Liver (tissue), 3 donors: ENCODE measurements at regions not wholly inside any gene's neighbourhood (a gene's known extent, or its start where the extent isn't known, plus 50 kb on each side); places are given as distances from the start of the nearest gene placed in this dataset.
"Not testable (repeated sequence)": the region's sequence is repeated elsewhere in the genome, so short reads cannot be mapped to it uniquely, and the experiment has no call there.

Experiments
- RAD21 ChIP-seq, 2 donors: IDR thresholded peaks; 2 replicates each; pipeline ENCODE4 v1.6.1; 2016; ENCODE audit warnings: antibody characterized with exemption in 2 of 2, mild to moderate bottlenecking in 2 of 2
- TAF1 ChIP-seq: conservative IDR thresholded peaks from 2 replicates; pipeline ENCODE4 v1.6.1; 2016; ENCODE audit warnings: antibody characterized with exemption, mild to moderate bottlenecking
- YY1 ChIP-seq: IDR thresholded peaks from 2 replicates; pipeline ENCODE4 v1.6.1; 2016; ENCODE audit warnings: antibody characterized with exemption, mild to moderate bottlenecking
- TF ChIP-seq, protein P1 (sequence below): IDR thresholded peaks from 2 replicates; pipeline ENCODE4 v1.6.1; 2016; ENCODE audit warnings: antibody characterized with exemption
- TF ChIP-seq, protein P2 (sequence below): fragments of 150-350 bp; IDR thresholded peaks from 2 replicates; pipeline ENCODE4 v1.5.1; 2017; ENCODE audit warnings: improper control_type of control experiment, low read depth, low read length; ENCODE audit not compliant: missing input control
- TF ChIP-seq, protein P3 (sequence below): IDR thresholded peaks from 2 replicates; pipeline ENCODE4 v1.6.1; 2016; ENCODE audit warnings: antibody characterized with exemption, mild to moderate bottlenecking
- donor health status: healthy.
- donor health status: healthy.

DNA sequence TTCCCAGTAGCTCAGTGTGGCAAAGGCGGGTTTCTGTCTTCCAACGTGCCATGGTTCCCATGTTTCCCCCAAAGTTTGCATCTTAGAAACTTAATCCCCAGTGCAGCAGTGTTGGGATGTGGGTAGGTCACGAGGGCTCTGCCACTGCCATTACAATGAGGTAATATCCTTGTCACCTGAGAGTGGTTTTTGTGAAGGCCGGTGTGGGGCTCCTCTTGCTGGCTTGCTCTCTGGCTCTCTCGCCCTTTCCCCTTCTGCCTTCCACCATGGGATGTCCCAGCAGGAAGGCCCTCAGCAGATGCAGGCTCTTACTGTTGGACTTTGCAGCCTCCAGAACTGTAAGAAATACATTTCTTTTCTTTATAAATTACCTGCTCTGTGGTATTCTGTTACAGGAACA lies 187.9 kb downstream of the OR4M2 start:
- TF ChIP-seq, protein P1, sequence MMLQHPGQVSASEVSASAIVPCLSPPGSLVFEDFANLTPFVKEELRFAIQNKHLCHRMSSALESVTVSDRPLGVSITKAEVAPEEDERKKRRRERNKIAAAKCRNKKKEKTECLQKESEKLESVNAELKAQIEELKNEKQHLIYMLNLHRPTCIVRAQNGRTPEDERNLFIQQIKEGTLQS = not testable (repeated sequence)
- TF ChIP-seq, protein P2, sequence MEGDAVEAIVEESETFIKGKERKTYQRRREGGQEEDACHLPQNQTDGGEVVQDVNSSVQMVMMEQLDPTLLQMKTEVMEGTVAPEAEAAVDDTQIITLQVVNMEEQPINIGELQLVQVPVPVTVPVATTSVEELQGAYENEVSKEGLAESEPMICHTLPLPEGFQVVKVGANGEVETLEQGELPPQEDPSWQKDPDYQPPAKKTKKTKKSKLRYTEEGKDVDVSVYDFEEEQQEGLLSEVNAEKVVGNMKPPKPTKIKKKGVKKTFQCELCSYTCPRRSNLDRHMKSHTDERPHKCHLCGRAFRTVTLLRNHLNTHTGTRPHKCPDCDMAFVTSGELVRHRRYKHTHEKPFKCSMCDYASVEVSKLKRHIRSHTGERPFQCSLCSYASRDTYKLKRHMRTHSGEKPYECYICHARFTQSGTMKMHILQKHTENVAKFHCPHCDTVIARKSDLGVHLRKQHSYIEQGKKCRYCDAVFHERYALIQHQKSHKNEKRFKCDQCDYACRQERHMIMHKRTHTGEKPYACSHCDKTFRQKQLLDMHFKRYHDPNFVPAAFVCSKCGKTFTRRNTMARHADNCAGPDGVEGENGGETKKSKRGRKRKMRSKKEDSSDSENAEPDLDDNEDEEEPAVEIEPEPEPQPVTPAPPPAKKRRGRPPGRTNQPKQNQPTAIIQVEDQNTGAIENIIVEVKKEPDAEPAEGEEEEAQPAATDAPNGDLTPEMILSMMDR = not testable (repeated sequence)
- TF ChIP-seq RAD21 (IDR thresholded peaks at IDR 0.05); TAF1; YY1: not testable (repeated sequence)
- TF ChIP-seq, protein P3, sequence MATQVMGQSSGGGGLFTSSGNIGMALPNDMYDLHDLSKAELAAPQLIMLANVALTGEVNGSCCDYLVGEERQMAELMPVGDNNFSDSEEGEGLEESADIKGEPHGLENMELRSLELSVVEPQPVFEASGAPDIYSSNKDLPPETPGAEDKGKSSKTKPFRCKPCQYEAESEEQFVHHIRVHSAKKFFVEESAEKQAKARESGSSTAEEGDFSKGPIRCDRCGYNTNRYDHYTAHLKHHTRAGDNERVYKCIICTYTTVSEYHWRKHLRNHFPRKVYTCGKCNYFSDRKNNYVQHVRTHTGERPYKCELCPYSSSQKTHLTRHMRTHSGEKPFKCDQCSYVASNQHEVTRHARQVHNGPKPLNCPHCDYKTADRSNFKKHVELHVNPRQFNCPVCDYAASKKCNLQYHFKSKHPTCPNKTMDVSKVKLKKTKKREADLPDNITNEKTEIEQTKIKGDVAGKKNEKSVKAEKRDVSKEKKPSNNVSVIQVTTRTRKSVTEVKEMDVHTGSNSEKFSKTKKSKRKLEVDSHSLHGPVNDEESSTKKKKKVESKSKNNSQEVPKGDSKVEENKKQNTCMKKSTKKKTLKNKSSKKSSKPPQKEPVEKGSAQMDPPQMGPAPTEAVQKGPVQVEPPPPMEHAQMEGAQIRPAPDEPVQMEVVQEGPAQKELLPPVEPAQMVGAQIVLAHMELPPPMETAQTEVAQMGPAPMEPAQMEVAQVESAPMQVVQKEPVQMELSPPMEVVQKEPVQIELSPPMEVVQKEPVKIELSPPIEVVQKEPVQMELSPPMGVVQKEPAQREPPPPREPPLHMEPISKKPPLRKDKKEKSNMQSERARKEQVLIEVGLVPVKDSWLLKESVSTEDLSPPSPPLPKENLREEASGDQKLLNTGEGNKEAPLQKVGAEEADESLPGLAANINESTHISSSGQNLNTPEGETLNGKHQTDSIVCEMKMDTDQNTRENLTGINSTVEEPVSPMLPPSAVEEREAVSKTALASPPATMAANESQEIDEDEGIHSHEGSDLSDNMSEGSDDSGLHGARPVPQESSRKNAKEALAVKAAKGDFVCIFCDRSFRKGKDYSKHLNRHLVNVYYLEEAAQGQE = not testable (repeated sequence)
